SK-N-MC (cell line): ENCODE measurements at regions not wholly inside any gene's neighbourhood (a gene's known extent, or its start where the extent isn't known, plus 50 kb on each side); places are given as distances from the start of the nearest gene placed in this dataset.

Experiments used
- DNase-seq: peaks from one replicate; pipeline ENCODE4 v3.0.0-alpha.2; 2011; ENCODE audit warnings: low read depth, low spot score
- H3K27ac ChIP-seq: fragments of 200-600 bp; sonication (generic); 2 replicates; pipeline ENCODE4 v1.5.1; 2016; ENCODE audit warnings: mixed run types
- H3K36me3 ChIP-seq: fragments of 200-600 bp; sonication (generic); 2 replicates; pipeline ENCODE4 v1.6.1; 2017; ENCODE audit warnings: antibody characterized with exemption, low read length, mixed read lengths; ENCODE audit not compliant: insufficient read depth
- H3K4me3 ChIP-seq: fragments of 200-600 bp; sonication (generic); 2 replicates; pipeline ENCODE4 v1.5.1; 2016
- H3K9ac ChIP-seq: fragments of 200-600 bp; sonication (generic); 2 replicates; pipeline ENCODE4 v1.8.0; 2017; ENCODE audit warnings: mixed run types, mixed read lengths; ENCODE audit not compliant: insufficient read length
- H3K9me3 ChIP-seq: fragments of 200-600 bp; sonication (generic); 2 replicates; pipeline ENCODE4 v1.6.1; 2017; ENCODE audit warnings: low read depth, mild to moderate bottlenecking, antibody characterized with exemption, low read length, moderate library complexity, mixed read lengths
- EZH2 ChIP-seq: fragments of 200-600 bp; sonication (generic); IDR thresholded peaks from one replicate; pipeline ENCODE4 v1.6.1; 2017; ENCODE audit warnings: antibody characterized with exemption
- FOXP2 ChIP-seq: optimal IDR thresholded peaks from 2 replicates; pipeline ENCODE3; 2011; ENCODE audit warnings: mild to moderate bottlenecking, moderate library complexity; ENCODE audit not compliant: insufficient read depth; ENCODE audit errors: extremely low read length, control extremely low read depth
- POLR2AphosphoS5 ChIP-seq: IDR thresholded peaks from 2 replicates; pipeline ENCODE4 v1.6.1; 2012; ENCODE audit warnings: mild to moderate bottlenecking, low read depth, low read length, borderline replicate concordance

GRCh38 chr1:29900712-29901111 is 664.4 kb downstream of the PTPRU start:
- H3K9me3 ChIP-seq: no peaks in the 10 kb centered on the region
- H3K36me3 ChIP-seq: no peaks in the 10 kb centered on the region
- H3K9ac ChIP-seq: no peak overlapping the region
- DNase-seq: no peak
- H3K27ac ChIP-seq: no peak overlapping the region
- TF ChIP-seq POLR2AphosphoS5 (no peak), EZH2 (no peak), FOXP2 (no peak)
- no peak overlapping the region for H3K4me3 ChIP-seq

- Histone ChIP-seq H3K9me3 (no peaks in the 10 kb centered on the region), H3K9ac (no peak overlapping the region), H3K27ac (no peak overlapping the region), H3K4me3 (no peak overlapping the region), H3K36me3 (no peaks in the 10 kb centered on the region)
- DNase-seq: no peak
- no peak for TF ChIP-seq POLR2AphosphoS5
- no peak for TF ChIP-seq EZH2
- no peak for TF ChIP-seq FOXP2
These were observed 663.9 kb downstream of the PTPRU start for GRCh38 chr1:29900104-29900679.

DNA sequence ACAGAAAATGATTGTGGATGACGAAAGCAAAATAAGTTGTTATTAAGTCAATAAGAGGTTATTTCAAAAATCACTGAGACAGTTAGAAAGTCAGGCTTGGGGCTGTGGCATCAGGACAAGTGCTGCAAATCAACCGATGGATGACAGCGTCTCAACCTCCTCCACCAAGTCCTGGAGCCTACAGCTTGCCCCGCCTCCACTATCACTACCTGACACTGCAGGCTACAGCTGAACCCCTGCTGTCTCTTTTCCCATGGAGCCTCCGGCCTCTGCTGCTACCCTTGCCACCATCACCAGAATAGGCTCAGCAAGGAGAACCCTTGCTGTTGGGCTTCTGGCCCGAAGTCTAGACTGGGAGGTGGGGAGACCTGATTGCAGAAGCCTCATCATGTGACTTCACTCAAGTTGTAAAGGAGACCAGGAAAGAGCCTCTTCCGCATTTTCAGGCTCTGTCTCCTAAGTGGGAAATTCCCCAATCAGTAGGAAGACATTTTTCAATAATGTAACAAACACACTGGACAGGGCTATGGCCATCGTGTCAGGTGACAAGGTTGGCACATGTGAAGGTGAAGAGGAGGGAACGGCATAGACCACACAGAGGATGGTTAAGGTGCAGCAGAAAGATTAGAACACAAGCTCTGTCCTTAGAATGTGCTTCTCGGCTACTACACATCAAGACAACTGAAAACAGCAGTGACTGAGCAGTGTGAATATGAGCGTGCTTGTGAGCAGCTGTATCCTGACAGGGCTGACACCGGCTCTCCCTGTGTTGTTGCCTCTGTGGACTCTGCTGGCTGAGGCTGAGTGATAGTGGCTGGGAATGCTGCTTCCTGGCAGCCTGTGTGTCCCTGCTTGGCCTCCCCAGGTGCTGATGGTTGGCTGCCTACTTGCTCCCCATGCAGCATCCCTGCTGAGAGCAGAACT is 660.7 kb downstream of the PTPRU start:
- H3K9me3 ChIP-seq: no peaks in the 10 kb centered on the region

DNA sequence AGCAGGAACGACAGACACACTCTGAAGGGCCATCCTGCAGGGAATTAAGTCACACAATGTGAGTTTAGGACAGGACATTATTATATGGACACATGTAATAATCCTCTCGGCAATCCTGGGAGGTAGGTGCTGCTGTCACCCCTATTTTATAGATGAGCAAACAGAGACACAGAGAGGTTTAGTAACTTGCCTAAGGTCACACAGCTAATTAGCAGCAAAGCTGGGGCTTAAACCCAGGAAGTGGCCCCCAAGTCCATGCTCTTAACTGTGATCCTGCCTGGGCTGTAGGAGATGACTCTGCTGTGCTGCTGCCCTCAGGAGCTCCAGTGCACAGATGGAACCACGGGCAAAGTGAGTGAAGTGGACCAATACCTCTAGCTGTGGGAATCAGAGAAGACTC is 660.0 kb downstream of the PTPRU start:
- Histone ChIP-seq H3K36me3 (no peaks in the 10 kb centered on the region), H3K4me3 (no peak overlapping the region), H3K9me3 (no peaks in the 10 kb centered on the region), H3K9ac (no peak overlapping the region), H3K27ac (no peak overlapping the region)
- TF ChIP-seq EZH2 (no peak), POLR2AphosphoS5 (no peak), FOXP2 (no peak)
- no peak for DNase-seq

More for the DNA sequence above, 660.7 kb downstream of the PTPRU start:
- TF ChIP-seq FOXP2 (no peak), POLR2AphosphoS5 (no peak), EZH2 (no peak)
- Histone ChIP-seq H3K27ac (no peak overlapping the region), H3K9ac (no peak overlapping the region), H3K36me3 (no peaks in the 10 kb centered on the region), H3K4me3 (no peak overlapping the region)
- DNase-seq: no peak

DNA sequence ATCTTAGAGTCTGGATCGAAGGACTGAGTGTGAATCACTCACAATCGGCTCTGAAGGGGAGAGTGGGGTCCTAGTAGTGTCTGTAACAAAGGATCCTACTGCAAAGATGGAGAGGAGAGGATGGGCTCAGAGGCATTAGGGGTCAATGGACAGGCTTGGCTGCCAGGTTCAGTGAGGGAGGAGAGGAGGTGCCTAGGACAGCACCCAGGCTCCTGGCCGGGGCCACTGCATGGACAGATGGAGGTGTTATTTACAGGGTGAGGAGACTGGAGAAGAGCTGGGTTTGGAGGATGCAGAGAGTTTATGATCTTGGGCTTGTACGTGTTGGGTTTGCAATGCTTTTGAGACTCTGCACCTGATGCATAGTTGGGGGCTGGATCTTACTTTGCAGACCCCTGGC is 658.9 kb downstream of the PTPRU start:
- no peak overlapping the region for H3K9ac ChIP-seq
- DNase-seq: no peak
- H3K4me3 ChIP-seq: no peak overlapping the region
- no peak for TF ChIP-seq POLR2AphosphoS5
- no peak for TF ChIP-seq FOXP2
- no peak for TF ChIP-seq EZH2
- H3K27ac ChIP-seq: no peak overlapping the region
- no peaks in the 10 kb centered on the region for H3K9me3 ChIP-seq
- no peaks in the 10 kb centered on the region for H3K36me3 ChIP-seq

- Histone ChIP-seq H3K9ac (no peak overlapping the region), H3K27ac (no peak overlapping the region), H3K9me3 (no peaks in the 10 kb centered on the region), H3K4me3 (no peak overlapping the region), H3K36me3 (no peaks in the 10 kb centered on the region)
- no peak for DNase-seq
- TF ChIP-seq FOXP2: no peak
- TF ChIP-seq EZH2: no peak
- no peak for TF ChIP-seq POLR2AphosphoS5
These were observed 658.0 kb downstream of the PTPRU start for GRCh38 chr1:29894311-29894710.

GRCh38 chr1:29893806-29894205 is 657.5 kb downstream of the PTPRU start:
- Histone ChIP-seq H3K9me3 (no peaks in the 10 kb centered on the region), H3K27ac (no peak overlapping the region), H3K9ac (no peak overlapping the region), H3K4me3 (no peak overlapping the region), H3K36me3 (no peaks in the 10 kb centered on the region)
- no peak for TF ChIP-seq POLR2AphosphoS5
- no peak for TF ChIP-seq EZH2
- no peak for DNase-seq

GRCh38 chr1:29893046-29893723 is 656.9 kb downstream of the PTPRU start:
- no peak for DNase-seq

More at GRCh38 chr1:29893046-29893723, 656.9 kb downstream of the PTPRU start:
- Histone ChIP-seq H3K36me3 (no peaks in the 10 kb centered on the region), H3K27ac (no peak overlapping the region), H3K9me3 (no peaks in the 10 kb centered on the region), H3K9ac (no peak overlapping the region), H3K4me3 (no peak overlapping the region)
- no peak for TF ChIP-seq EZH2
- no peak for TF ChIP-seq POLR2AphosphoS5
- no peak for TF ChIP-seq FOXP2
